Activated B cell treated with CpG ODN at 0.5 μM for 24 hours (primary cell): ENCODE measurements at regions not wholly inside any gene's neighbourhood (a gene's known extent, or its start where the extent isn't known, plus 50 kb on each side); places are given as distances from the start of the nearest gene placed in this dataset.

Experiments
- ATAC-seq: fragments of 200-7000 bp; cut with Tn5 transposase; one replicate; pipeline ENCODE4 v1.10.0; 2021; ENCODE audit warnings: low read depth, mild to moderate bottlenecking, moderate library complexity
- CTCF ChIA-PET: fragments of 350-600 bp; sonication (Branson Sonifier 250); formaldehyde crosslinking; loops from one replicate; lab custom pipeline; 2021; ENCODE audit warnings: antibody characterized with exemption; lab: Charles Lee
- POLR2A ChIA-PET: fragments of 350-600 bp; sonication (Branson Sonifier 250); formaldehyde crosslinking; loops from one replicate; lab custom pipeline; 2021; ENCODE audit warnings: antibody characterized with exemption; lab: Charles Lee
- DNase-seq: peaks from one replicate; pipeline ENCODE4 v3.0.0; 2022
- H3K27ac Mint-ChIP-seq: one replicate; pipeline ENCODE4 v1.8.0; 2020; ENCODE audit warnings: mixed read lengths
- H3K27me3 Mint-ChIP-seq: one replicate; pipeline ENCODE4 v1.8.0; 2021; ENCODE audit warnings: mixed read lengths
- H3K36me3 Mint-ChIP-seq: one replicate; pipeline ENCODE4 v1.8.0; 2021; ENCODE audit warnings: low read depth, mixed read lengths
- H3K4me1 Mint-ChIP-seq: one replicate; pipeline ENCODE4 v1.8.0; 2021; ENCODE audit warnings: mixed read lengths
- H3K4me3 Mint-ChIP-seq: one replicate; pipeline ENCODE4 v1.8.0; 2020; ENCODE audit warnings: mild to moderate bottlenecking, mixed read lengths
- H3K9me3 Mint-ChIP-seq: one replicate; pipeline ENCODE4 v1.8.0; 2020; ENCODE audit warnings: mixed read lengths
- CTCF ChIP-seq: fragments of 200-600 bp; IDR thresholded peaks from one replicate; pipeline ENCODE4 v1.8.0; 2022; ENCODE audit warnings: antibody characterized with exemption, mild to moderate bottlenecking
- intact Hi-C: fragments of 100-400 bp; cut with micrococcal nuclease; formaldehyde crosslinking; loops from one replicate; pipeline ENCODE4 v1.15.1; 2024

- POLR2A ChIA-PET, result no interaction called here
Measured at GRCh38 chr18:61719671-61720070, 173.1 kb downstream of the RNF152 start.

GRCh38 chr18:61718944-61719343 lies 173.9 kb downstream of the RNF152 start:
- CTCF ChIA-PET, result no interaction called here
- POLR2A ChIA-PET, result no interaction called here
- DNase-seq (no peak), ATAC-seq (no peak)
- intact Hi-C loops, result no loop called here
- no peak overlapping the region for H3K27ac Mint-ChIP-seq
- no peak for TF ChIP-seq CTCF
- H3K4me3 Mint-ChIP-seq, result no peak overlapping the region
- peaks cover 3% of the 10 kb centered on the region for H3K9me3 Mint-ChIP-seq
- H3K36me3 Mint-ChIP-seq, result no peaks in the 10 kb centered on the region
- H3K4me1 Mint-ChIP-seq, result no peaks in the 10 kb centered on the region
- H3K27me3 Mint-ChIP-seq, result no peaks in the 10 kb centered on the region

More at GRCh38 chr18:61719671-61720070, 173.1 kb downstream of the RNF152 start:
- H3K9me3 Mint-ChIP-seq, result peaks cover 1% of the 10 kb centered on the region
- CTCF ChIA-PET, result no interaction called here
- intact Hi-C loops, result no loop called here
- no peak for TF ChIP-seq CTCF
- no peak overlapping the region for H3K27ac Mint-ChIP-seq
- H3K36me3 Mint-ChIP-seq, result no peaks in the 10 kb centered on the region
- no peaks in the 10 kb centered on the region for H3K4me1 Mint-ChIP-seq
- H3K27me3 Mint-ChIP-seq, result no peaks in the 10 kb centered on the region
- DNase-seq (no peak), ATAC-seq (no peak)
- no peak overlapping the region for H3K4me3 Mint-ChIP-seq

- Mint-ChIP-seq H3K9me3 (peaks cover 3% of the 10 kb centered on the region), H3K4me1 (no peaks in the 10 kb centered on the region), H3K4me3 (no peak overlapping the region), H3K27ac (no peak overlapping the region), H3K27me3 (no peaks in the 10 kb centered on the region), H3K36me3 (no peaks in the 10 kb centered on the region)
- intact Hi-C loops, result no loop called here
- ChIA-PET POLR2A (no interaction called here), CTCF (no interaction called here)
- DNase-seq (no peak), ATAC-seq (no peak)
- no peak for TF ChIP-seq CTCF
Measured at GRCh38 chr18:61714421-61714820, 178.4 kb downstream of the RNF152 start.

- H3K27ac Mint-ChIP-seq, result no peak overlapping the region
- H3K9me3 Mint-ChIP-seq, result peaks cover 3% of the 10 kb centered on the region
- H3K4me1 Mint-ChIP-seq, result no peaks in the 10 kb centered on the region
- H3K4me3 Mint-ChIP-seq, result no peak overlapping the region
- no peak for ATAC-seq
- intact Hi-C loops, result no loop called here
- no peaks in the 10 kb centered on the region for H3K27me3 Mint-ChIP-seq
- CTCF ChIA-PET, result no interaction called here
- DNase-seq, result no peak
- no peaks in the 10 kb centered on the region for H3K36me3 Mint-ChIP-seq
- no peak for TF ChIP-seq CTCF
- POLR2A ChIA-PET, result no interaction called here
Measured at GRCh38 chr18:61713502-61713901, 179.3 kb downstream of the RNF152 start.

- CTCF ChIA-PET, result no interaction called here
Measured at GRCh38 chr18:61710082-61710620, 182.7 kb downstream of the RNF152 start.

More at GRCh38 chr18:61710082-61710620, 182.7 kb downstream of the RNF152 start:
- no peak overlapping the region for H3K4me3 Mint-ChIP-seq
- no peaks in the 10 kb centered on the region for H3K4me1 Mint-ChIP-seq
- H3K36me3 Mint-ChIP-seq, result no peaks in the 10 kb centered on the region
- H3K9me3 Mint-ChIP-seq, result peaks cover 3% of the 10 kb centered on the region
- no peak for TF ChIP-seq CTCF
- intact Hi-C loops, result no loop called here
- H3K27me3 Mint-ChIP-seq, result peaks cover 2% of the 10 kb centered on the region
- POLR2A ChIA-PET, result no interaction called here
- no peak overlapping the region for H3K27ac Mint-ChIP-seq
- no peak for ATAC-seq
- no peak for DNase-seq
